HG02943 (cell line): ENCODE measurements at regions not wholly inside any gene's neighbourhood (a gene's known extent, or its start where the extent isn't known, plus 50 kb on each side); places are given as distances from the start of the nearest gene placed in this dataset.

ENCODE experiments used
- ATAC-seq: cut with Tn5 transposase; IDR thresholded peaks from one replicate; pipeline ENCODE4 v1.9.1; 2021; ENCODE audit warnings: mild to moderate bottlenecking, low read depth, moderate library complexity; ENCODE audit not compliant: unreplicated experiment

GRCh38 chr11:80698637-80699036 is 1257.8 kb upstream of the TENM4 start:
- no peak for ATAC-seq

GRCh38 chr11:80694385-80694784 is 1253.6 kb upstream of the TENM4 start:
- no peak for ATAC-seq

DNA sequence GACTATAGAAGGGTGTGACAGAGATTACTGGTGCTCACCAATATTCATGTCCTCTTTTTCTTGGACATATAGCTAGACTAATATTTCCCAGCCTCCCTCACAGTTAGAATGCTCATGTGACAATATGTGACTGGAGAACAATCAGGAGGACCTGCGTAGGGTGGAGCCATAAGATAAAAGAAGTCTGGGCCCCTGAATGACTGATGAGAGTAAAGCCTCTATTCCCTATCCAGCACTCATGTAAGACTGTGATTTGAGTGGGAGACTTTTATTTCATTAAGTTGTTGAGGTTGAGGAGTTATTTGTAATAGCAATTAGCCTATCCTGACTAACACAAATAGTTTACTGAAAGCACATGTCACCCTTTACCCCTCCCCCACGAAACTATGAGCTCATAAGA is 1247.1 kb upstream of the TENM4 start:
- ATAC-seq = no peak

DNA sequence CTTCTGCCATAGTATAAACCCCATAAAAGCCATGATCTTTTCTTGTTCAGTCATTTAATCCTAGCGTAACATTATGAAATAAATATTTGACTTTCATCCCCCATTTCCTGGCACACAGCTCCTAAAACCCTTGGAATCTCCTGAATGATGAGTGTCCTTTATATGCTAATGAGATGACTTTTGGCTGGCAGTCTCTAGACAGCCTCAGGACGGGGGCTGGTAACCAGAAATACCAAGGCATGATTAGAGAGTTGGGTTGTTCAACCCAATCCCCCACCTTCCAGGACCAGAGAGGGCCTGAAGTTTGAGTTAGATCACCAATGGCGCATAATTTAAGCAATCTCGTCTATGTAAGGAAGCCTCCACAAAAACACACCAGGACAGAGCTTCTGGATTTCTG is 1246.1 kb upstream of the TENM4 start:
- ATAC-seq = no peak

DNA sequence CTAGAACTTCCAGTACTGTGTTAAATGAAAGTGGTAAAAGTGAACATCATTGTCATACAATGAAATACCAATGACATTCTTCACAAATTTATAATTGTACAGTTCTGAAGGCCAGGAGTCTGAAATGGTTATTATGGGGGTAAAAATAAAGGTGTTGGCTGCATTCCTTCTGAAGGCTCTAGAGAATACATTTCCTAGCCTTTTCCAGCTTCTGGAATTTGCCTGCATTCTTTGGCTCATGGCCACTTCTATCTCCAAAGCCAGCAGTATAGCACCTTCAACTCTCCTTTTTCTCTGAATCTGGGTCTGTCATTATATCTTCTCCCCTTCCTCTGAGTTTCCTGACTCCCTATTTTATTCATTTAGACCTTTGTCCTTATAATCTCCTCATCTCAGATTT is 1232.7 kb upstream of the TENM4 start:
- ATAC-seq = no peak

- ATAC-seq = no peak
These were observed 1228.8 kb upstream of the TENM4 start for GRCh38 chr11:80669620-80670019.

- ATAC-seq = no peak
These were observed 1227.2 kb upstream of the TENM4 start for GRCh38 chr11:80668039-80668438.

- ATAC-seq = no peak
These were observed 1215.0 kb upstream of the TENM4 start for GRCh38 chr11:80655834-80656233.

GRCh38 chr11:80650966-80651365 is 1210.1 kb upstream of the TENM4 start:
- no peak for ATAC-seq

- no peak for ATAC-seq
These were observed 1208.4 kb upstream of the TENM4 start for GRCh38 chr11:80649186-80649585.

DNA sequence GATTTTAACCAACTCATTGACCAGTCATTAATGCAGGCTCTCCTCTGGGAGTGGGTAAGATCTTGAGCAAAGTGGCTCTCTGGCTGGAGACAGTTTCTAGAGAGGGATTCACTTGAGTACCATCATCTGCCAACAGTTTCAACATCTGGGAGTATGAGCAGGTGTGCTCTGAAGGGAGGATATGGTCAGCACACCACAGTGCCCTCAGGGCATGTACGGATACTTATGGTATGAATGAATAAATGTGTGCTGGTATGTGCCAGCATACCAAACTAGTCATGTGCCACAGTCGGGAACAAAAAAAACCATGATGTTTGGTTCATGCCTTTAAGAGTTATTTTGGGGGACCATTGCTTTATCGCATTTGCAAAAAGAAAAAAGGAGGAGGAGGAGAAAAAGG is 1197.5 kb upstream of the TENM4 start:
- ATAC-seq = no peak

DNA sequence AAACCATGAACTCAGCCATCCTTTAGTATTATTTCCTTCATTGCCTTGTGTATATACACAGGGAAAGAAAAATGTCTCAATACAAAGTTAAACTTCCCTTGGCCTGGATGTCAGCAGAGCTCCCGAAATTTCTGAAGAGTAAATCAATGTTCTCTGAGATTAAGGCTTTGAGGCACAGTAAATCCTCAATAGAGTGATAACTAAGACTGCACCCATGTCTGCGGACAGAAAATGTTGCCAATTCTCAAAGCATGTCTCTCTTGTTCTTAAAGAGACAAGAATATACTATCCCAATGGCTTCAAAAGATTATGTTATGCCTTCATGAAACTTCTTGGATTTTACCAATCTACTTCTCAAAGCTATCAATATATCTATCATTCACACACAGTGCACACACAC is 1196.7 kb upstream of the TENM4 start:
- ATAC-seq = no peak

DNA sequence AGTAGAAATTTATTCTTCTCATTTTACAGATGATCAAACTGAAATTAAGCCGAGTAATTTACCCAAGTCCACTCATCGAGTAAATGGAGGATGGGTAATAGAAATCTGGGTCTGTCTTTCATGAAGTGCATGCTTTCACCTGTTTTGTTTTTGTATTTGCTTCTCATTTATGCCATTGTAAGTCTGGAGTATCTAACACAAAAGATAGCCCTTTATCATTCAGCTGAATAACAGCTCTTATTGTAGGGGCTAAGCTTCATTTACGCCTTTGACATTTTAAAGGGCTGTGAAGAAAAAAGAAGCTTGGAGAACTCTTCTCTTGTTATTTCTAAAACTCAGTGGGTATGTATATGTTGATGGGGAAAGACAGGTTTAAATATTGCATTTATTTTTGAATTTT is 1196.2 kb upstream of the TENM4 start:
- ATAC-seq = no peak

- ATAC-seq = no peak
These were observed 1194.3 kb upstream of the TENM4 start for GRCh38 chr11:80635178-80635577.

DNA sequence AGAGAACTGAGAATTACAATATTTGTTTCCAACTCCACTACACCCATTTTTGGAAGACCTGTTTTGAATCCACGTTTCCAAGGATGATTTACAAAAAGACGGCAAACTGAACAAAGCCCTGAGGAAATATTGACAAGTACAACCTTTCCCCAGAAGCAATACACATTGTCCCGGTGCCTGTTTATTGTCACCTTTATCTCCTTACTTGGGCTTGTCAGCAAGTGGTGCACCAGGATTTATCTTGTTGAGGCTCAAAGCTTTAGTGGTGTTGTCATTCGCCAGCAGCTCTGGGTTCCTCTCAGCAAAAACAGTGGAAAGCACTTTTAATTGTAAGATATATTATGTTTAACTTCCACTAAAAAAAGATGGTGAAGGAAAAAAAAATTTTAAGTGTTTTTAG is 1191.9 kb upstream of the TENM4 start:
- no peak for ATAC-seq

DNA sequence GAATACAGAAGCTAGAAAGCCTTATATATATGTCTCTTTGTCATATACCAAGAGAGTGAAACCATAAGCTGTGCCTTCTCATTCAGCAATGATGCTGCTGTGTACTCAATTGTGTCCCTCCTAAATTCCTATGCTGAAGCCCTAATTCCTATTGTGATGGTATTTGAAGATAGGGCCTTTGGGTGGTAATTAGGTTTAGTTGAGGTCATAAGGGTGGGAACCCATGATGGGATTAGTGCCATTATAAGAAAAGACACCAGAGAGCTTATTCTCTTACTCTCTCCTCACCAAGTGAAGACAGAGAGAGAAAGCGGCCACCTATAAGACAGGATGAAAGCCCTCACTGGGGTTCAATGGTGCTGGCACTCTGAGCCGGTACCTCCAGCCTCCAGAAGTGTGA is 1191.3 kb upstream of the TENM4 start:
- no peak for ATAC-seq

DNA sequence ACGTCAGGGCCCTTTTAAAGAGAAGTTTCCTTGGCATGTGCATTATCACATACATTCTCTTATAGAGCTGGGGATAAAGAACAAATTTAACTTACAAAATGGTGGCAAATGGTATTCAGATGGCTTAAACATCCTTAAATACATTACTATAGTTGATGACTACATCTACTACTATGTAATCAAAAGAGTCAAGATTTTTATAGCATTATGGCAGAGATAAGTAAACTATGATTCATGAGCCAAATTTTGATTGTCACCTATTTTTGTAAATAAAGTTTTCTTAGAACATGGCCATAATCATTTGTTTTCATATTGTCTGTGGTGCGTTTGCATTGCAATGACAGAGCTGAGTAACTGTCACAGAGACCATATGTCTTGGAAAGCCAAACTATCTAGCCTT is 1188.6 kb upstream of the TENM4 start:
- no peak for ATAC-seq

GRCh38 chr11:80627364-80627763 is 1186.5 kb upstream of the TENM4 start:
- ATAC-seq = no peak

- no peak for ATAC-seq
These were observed 1185.9 kb upstream of the TENM4 start for GRCh38 chr11:80626721-80627120.

GRCh38 chr11:80625563-80625962 is 1184.7 kb upstream of the TENM4 start:
- ATAC-seq = no peak

- ATAC-seq = no peak
These were observed 1181.0 kb upstream of the TENM4 start for GRCh38 chr11:80621871-80622270.

DNA sequence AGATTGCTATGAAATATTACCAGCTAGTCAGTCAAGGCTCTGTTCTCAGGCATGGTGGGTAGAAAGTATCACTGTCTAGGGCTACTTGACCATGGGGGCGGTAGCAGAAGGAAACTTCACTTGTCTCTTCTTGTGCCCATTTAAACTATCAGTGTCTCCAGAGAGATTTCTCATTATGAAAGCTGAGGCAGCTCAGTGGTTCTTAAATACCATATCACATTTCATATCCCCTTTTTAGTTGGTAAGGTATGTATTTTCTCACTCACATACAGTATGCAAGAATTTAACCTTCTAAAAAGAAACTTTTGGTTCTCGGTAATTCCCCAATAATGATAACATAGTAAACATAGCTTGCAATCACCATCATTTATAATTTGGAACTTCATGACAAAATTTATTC is 1180.0 kb upstream of the TENM4 start:
- ATAC-seq = no peak

GRCh38 chr11:80617156-80617555 is 1176.3 kb upstream of the TENM4 start:
- ATAC-seq = no peak
